Panc1 (cell line): ENCODE measurements at regions not wholly inside any gene's neighbourhood (a gene's known extent, or its start where the extent isn't known, plus 50 kb on each side); places are given as distances from the start of the nearest gene placed in this dataset.

Experiments
- ATAC-seq: fragments of 200-7000 bp; cut with Tn5 transposase; 2 replicates; pipeline ENCODE4 v1.9.1; 2020; ENCODE audit warnings: mild to moderate bottlenecking, moderate library complexity
- BruUV-seq: library from RNA; stranded (reverse); fragments of 400-500 nt; replicated peaks from 2 replicates; lab custom pipeline; 2021; lab: Mats Ljungman, UMichigan
- CTCF ChIA-PET: fragments of 300-600 bp; sonication (Branson Sonifier 250); formaldehyde crosslinking; loops from one replicate; lab custom pipeline; 2022; ENCODE audit warnings: antibody characterized with exemption; lab: Charles Lee
- POLR2A ChIA-PET: fragments of 300-600 bp; sonication (Branson Sonifier 250); formaldehyde crosslinking; loops from one replicate; lab custom pipeline; 2022; ENCODE audit warnings: antibody characterized with exemption; lab: Charles Lee
- DNase-seq: peaks from one replicate; pipeline ENCODE4 v3.0.0-alpha.2; 2010; ENCODE audit warnings: low read depth, low spot score
- H3K27ac ChIP-seq: 2 replicates; pipeline ENCODE4 v1.5.1; 2011; ENCODE audit warnings: mild to moderate bottlenecking, low read length, inconsistent platforms
- H3K27me3 ChIP-seq: fragments of 200-500 bp; sonication (Bioruptor generic); 2 replicates; pipeline ENCODE4 v1.6.0; 2014; ENCODE audit warnings: low read length, inconsistent platforms; ENCODE audit not compliant: control insufficient read depth, insufficient read depth
- H3K36me3 ChIP-seq: fragments of 200-500 bp; sonication (Bioruptor generic); 2 replicates; pipeline ENCODE4 v1.5.1; 2014; ENCODE audit warnings: inconsistent platforms, mild to moderate bottlenecking, low read length, moderate library complexity; ENCODE audit not compliant: control insufficient read depth, insufficient read depth
- H3K4me1 ChIP-seq: 2 replicates; pipeline ENCODE4 v1.5.1; 2011; ENCODE audit warnings: inconsistent platforms, mild to moderate bottlenecking, low read length, moderate library complexity; ENCODE audit not compliant: control insufficient read depth, insufficient read depth
- H3K4me3 ChIP-seq, 2 experiments: 2 replicates each; pipeline ENCODE4 v1.5.1; 2011 to 2012; ENCODE audit warnings: low read depth in 2 of 2, low read length in 2 of 2, mild to moderate bottlenecking in 2 of 2, inconsistent platforms in 1 of 2, moderate library complexity in 1 of 2
- H3K9me3 ChIP-seq: fragments of 200-500 bp; sonication (Bioruptor generic); 2 replicates; pipeline ENCODE4 v1.5.1; 2014; ENCODE audit warnings: low read depth, mild to moderate bottlenecking, inconsistent platforms, low read length, moderate library complexity; ENCODE audit not compliant: control insufficient read depth, insufficient read depth
- POLR2AphosphoS5 ChIP-seq: IDR thresholded peaks from 2 replicates; pipeline ENCODE4 v1.6.1; 2012; ENCODE audit warnings: mild to moderate bottlenecking, low read depth, low read length, moderate library complexity
- REST ChIP-seq, 2 experiments: IDR thresholded peaks; 2 replicates each; pipeline ENCODE4 v1.6.1; 2011 to 2012; ENCODE audit warnings: low read depth in 2 of 2, control low read depth in 1 of 2, low read length in 1 of 2, mild to moderate bottlenecking in 1 of 2, moderate library complexity in 1 of 2; ENCODE audit not compliant: insufficient read depth in 1 of 2
- SIN3A ChIP-seq: IDR thresholded peaks from 2 replicates; pipeline ENCODE4 v1.6.1; 2012; ENCODE audit warnings: low read depth, mild to moderate bottlenecking, low read length, moderate library complexity, borderline replicate concordance; ENCODE audit not compliant: insufficient read depth
- TCF7L2 ChIP-seq: IDR thresholded peaks from 2 replicates; pipeline ENCODE4 v1.6.1; 2011; ENCODE audit warnings: mild to moderate bottlenecking, low read depth, low read length, inconsistent platforms
- in situ Hi-C: cut with HindIII; loops from 2 replicates; pipeline ENCODE4 v1.10.0; 2016; ENCODE audit warnings: low sequenced_read_pairs, low pct_unique_long_range_greater_than_20kb
- intact Hi-C: fragments of 100-400 bp; cut with micrococcal nuclease; formaldehyde crosslinking; loops from one replicate; pipeline ENCODE4 v1.10.0; 2022; ENCODE audit not compliant: unreplicated experiment
- TF ChIP-seq, protein P1 (sequence below): fragments of 450-650 bp; IDR thresholded peaks from 2 replicates; pipeline ENCODE4 v1.5.1; 2017; ENCODE audit warnings: mild to moderate bottlenecking

DNA sequence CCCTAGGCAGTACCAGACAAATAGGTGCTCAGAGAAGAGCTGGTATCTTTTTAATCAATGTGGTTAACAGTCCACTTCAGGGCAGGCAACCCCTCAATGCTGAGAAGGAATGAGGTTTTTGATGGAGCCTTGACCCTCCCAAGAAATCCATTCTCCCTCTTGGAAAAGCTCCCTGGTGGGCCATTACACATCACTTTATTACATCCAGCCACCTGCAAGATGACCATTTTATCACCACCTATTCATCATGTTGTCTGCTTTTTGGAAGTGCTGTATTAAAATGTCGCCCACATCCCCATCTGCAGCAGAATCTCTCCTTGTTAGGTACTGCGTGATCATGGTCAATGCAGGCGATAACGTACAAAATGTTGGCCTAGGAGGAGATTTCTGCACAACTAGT is 614.7 kb upstream of the TMEM132C start:
- BruUV-seq: no TSS peak
- ATAC-seq (no peak), DNase-seq (no peak)
- ChIA-PET CTCF (no interaction called here), POLR2A (no interaction called here)
- intact Hi-C loops: no loop called here
- TF ChIP-seq POLR2AphosphoS5: no peak
- TF ChIP-seq TCF7L2: no peak
- TF ChIP-seq REST (IDR thresholded peaks at IDR 0.05; ENCODE audit: insufficient read depth in 1 of 2, low read depth in 2 of 2, low read length in 1 of 2): no peak
- TF ChIP-seq, protein P1, sequence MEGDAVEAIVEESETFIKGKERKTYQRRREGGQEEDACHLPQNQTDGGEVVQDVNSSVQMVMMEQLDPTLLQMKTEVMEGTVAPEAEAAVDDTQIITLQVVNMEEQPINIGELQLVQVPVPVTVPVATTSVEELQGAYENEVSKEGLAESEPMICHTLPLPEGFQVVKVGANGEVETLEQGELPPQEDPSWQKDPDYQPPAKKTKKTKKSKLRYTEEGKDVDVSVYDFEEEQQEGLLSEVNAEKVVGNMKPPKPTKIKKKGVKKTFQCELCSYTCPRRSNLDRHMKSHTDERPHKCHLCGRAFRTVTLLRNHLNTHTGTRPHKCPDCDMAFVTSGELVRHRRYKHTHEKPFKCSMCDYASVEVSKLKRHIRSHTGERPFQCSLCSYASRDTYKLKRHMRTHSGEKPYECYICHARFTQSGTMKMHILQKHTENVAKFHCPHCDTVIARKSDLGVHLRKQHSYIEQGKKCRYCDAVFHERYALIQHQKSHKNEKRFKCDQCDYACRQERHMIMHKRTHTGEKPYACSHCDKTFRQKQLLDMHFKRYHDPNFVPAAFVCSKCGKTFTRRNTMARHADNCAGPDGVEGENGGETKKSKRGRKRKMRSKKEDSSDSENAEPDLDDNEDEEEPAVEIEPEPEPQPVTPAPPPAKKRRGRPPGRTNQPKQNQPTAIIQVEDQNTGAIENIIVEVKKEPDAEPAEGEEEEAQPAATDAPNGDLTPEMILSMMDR: no peak
- no peak for TF ChIP-seq SIN3A
- Histone ChIP-seq H3K4me1 (no peaks in the 10 kb centered on the region), H3K9me3 (no peaks in the 10 kb centered on the region), H3K4me3 (no peak overlapping the region), H3K27ac (no peak overlapping the region), H3K36me3 (no peaks in the 10 kb centered on the region), H3K27me3 (no peaks in the 10 kb centered on the region)
- in situ Hi-C loops: no loop called here

- H3K36me3 ChIP-seq: no peaks in the 10 kb centered on the region
- H3K4me3 ChIP-seq: no peak overlapping the region
- ChIA-PET CTCF (no interaction called here), POLR2A (no interaction called here)
- ATAC-seq: no peak
- intact Hi-C loops (no loop called here), in situ Hi-C loops (no loop called here)
- H3K27me3 ChIP-seq: no peaks in the 10 kb centered on the region
- no peak overlapping the region for H3K27ac ChIP-seq
- no peak for DNase-seq
- H3K4me1 ChIP-seq: no peaks in the 10 kb centered on the region
- TF ChIP-seq, protein P1: no peak
- TF ChIP-seq POLR2AphosphoS5 (no peak), SIN3A (no peak), REST (IDR thresholded peaks at IDR 0.05; ENCODE audit: insufficient read depth in 1 of 2, low read depth in 2 of 2, low read length in 1 of 2) (no peak), TCF7L2 (no peak)
- no peaks in the 10 kb centered on the region for H3K9me3 ChIP-seq
- no TSS peak for BruUV-seq
Measured at GRCh38 chr12:127654383-127654985, 612.5 kb upstream of the TMEM132C start.
